Right lobe of liver (tissue), 4 donors: ENCODE measurements at regions not wholly inside any gene's neighbourhood (a gene's known extent, or its start where the extent isn't known, plus 50 kb on each side); places are given as distances from the start of the nearest gene placed in this dataset.

Experiments
- CTCF ChIP-seq, 4 donors: fragments of 200-600 bp in 3 of 4; fragments of 450-650 bp in 1 of 4; IDR thresholded peaks; one replicate each; pipeline versions ENCODE4 v1.5.1 to v1.8.0; 2016 to 2022; ENCODE audit warnings: antibody characterized with exemption in 4 of 4, mild to moderate bottlenecking in 2 of 4
- POLR2A ChIP-seq: fragments of 450-650 bp; IDR thresholded peaks from one replicate; pipeline ENCODE4 v1.6.1; 2017; ENCODE audit warnings: antibody characterized with exemption, mild to moderate bottlenecking
- donor health status: DM: no; HTN: no; CAD: no.
- donor health status: DM: no; HTN: no; CAD: no.
- donor health status: DM: no; HTN: yes; CAD: no.

- TF ChIP-seq CTCF (IDR thresholded peaks at IDR 0.05) = no peak
- no peak for TF ChIP-seq POLR2A
These were observed 200.0 kb upstream of the GDNF start for GRCh38 chr5:38039826-38040225.
